HG02642 (cell line): ENCODE measurements at regions not wholly inside any gene's neighbourhood (a gene's known extent, or its start where the extent isn't known, plus 50 kb on each side); places are given as distances from the start of the nearest gene placed in this dataset.

Experiments used
- ATAC-seq: cut with Tn5 transposase; IDR thresholded peaks from one replicate; pipeline ENCODE4 v1.9.1; 2021; ENCODE audit warnings: mild to moderate bottlenecking; ENCODE audit not compliant: unreplicated experiment, poor library complexity

DNA sequence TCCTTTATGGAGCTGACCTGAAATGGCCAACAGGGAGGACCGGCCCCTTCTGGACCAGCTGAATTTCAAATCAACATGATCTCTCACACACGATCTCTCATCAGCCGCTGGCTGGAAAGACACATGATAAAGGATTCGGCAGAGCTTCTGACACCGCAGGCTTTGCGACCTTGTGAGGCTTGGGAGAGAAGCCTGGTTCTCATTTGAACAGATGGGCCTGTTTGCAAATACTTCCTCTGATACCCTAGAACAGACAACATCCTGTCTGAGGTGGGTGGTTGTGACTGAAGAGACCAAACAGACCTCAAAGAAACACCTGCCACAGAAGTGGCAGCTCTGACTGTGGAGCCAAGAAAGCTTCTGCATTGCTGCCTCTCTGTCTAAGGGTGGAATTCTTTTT, 77.9 kb upstream of the SDK2 start:
- no peak for ATAC-seq

DNA sequence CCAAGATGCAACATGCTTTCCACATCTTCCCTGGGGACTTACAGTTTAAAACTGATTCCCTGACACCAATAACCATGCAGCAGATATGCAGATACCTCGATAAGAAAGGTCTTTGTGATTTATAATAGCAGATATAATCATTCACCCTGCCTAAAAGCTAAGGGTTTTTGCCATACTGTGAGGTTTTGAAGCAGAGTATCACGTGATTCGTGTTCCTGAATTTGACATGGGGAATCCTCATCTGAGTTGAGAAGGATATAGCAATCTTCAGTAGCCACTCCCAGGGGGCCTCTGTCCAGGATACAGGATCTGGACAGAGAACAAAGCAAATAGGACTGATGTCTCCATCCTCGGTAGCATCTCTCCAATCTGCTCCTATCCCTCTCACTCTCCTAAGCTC, 79.1 kb upstream of the SDK2 start:
- no peak for ATAC-seq

- no peak for ATAC-seq
Observed at GRCh38 chr17:73724341-73724740, 80.1 kb upstream of the SDK2 start.

DNA sequence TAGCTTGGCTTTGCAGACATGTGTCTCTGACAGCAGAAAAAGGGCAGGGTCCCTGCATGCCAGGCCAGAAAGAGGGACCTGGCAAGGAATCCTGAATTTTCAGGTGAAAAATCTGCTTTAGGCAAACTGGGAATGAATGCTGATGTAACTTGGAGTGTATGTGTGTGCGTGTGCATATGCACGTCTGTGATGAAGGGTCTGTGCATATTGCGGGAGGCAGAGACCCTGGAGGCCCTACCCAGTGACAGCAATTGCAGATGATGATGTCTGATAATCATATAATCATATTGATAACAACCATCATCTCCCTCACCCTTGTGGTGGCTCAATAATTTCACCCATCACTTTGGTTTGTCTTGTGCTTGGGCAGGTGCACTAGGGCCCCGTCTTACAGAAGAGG, 80.7 kb upstream of the SDK2 start:
- ATAC-seq: no peak

DNA sequence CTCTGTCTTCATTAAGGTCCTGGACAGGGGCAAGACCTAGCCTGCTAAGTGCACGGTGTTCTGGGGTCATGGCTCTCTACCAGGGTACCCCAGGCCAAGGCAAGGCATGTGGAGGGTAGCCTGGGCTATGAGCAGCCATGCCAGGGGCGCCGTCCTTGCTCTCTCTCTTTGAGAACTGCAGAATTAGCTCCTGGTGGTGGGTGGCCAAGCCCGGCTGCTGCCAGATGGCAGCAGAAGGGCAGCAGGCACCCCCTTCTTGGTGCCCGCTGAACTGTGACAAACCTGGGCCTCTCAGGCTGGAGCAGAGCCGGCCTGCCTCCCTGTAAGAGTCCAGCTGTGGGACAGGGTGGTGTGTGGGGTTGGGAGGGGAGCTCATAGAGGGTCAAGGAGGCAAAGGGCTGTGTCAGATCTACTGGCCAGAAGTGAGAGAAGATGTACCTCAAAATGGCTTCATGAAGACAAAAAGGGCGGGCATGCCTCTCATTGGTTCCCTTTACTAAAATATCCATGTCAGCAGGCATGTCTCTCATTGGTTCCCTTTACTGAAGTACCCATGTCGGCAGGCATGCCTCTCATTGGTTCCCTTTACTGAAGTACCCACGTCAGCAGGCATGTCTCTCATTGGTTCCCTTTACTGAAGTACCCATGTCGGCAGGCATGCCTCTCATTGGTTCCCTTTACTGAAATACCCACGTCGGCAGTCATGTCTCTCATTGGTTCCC, 81.7 kb upstream of the SDK2 start:
- ATAC-seq: no peak

- no peak for ATAC-seq
Observed at GRCh38 chr17:73727941-73728340, 83.7 kb upstream of the SDK2 start.

DNA sequence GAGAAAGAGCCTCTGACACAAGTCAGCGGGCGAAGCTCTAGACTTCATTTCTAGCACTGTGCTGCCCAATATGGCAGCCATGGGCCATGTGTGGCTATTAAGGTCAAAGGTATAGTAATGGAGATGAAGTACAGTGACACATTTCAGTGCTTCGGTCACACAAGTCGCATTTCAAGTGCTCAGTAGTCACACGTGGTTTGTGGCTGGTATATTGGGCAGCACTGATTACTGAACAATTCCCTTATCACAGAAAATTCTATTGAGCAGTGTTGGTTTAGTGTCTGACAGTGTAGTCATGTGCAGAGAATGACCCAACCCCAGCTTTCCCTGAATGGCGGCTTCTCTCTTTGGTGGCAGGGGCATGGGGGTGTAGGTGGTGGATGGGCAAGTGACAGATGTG, 84.9 kb upstream of the SDK2 start:
- ATAC-seq: no peak

DNA sequence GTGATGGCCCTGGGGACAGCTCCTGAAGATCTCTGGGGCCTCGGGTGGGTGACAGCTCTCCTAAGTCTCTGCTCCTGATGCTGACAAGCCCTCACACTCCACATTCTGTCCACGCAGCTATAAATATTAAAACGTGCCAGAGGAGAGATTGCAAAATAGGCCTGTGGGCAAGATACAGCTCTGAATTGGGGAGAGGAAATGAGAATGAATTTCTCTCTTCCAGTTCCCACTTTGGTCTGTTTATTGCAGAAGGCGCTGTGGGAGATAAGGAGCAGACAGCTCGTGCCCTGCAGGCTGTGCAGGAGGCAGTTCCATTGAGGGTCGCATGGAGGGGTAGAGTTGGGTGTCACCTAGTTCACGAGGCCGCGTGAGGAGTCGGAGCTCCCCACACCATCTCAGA, 87.5 kb upstream of the SDK2 start:
- no peak for ATAC-seq

GRCh38 chr17:73733517-73733916, 89.3 kb upstream of the SDK2 start:
- no peak for ATAC-seq

DNA sequence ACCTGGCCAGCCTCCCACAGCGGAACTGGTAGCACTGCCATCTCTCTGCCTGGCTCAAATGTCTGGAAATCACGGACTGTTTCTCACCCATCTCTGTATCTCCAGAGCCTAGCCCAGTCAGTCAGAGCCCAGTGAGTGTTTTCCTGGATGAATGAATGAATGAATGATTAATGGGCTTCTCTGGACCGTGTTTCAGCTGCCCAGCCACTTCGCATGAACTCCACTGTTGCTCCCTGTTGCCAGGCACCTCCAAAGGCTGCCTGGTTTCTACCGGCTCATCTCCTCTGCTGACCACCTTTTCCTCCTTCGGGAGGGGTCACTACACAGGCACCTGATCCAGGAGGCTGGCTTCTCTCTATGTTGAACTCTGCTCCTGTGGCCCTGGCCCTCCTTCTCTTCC, 91.0 kb upstream of the SDK2 start:
- ATAC-seq: no peak

DNA sequence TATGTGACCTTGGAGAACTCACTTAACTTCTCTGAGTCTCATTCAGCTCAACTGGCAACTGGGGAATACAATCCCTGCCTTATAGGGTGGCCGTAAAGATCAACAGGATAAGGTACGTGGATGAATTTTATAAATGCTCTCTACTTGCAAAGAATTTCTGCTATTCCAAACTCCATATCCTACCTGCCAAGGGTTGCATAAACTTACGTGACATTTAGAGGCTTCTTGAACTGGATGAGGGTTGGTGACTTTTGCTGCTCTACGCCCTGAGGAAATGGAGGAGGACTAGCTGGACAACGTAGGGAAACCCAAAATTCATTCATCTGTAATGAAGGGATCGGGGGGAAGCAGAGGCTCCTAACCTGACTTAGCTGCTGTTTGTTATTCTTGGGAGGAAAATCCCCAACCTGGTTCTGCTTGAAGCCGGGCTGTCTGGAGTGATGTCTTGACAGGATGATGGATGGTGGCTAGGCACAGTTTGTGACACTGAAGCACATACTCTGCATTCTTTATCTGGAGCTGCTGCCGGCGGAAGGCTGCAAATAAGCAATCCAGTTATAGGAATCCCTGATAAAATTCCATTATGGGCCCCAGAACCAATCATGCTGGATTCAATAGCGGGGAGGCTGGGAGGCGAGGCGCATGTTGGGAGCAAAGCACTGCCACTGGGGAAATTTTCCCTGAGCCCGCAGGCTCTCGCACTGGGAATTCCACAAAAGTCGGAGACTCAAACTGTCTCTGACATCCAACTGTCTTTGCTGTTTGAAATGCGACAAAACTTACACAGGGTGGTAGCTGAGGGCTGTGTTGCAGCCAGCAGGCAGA, 94.7 kb upstream of the SDK2 start:
- no peak for ATAC-seq

GRCh38 chr17:73740370-73740769, 96.1 kb upstream of the SDK2 start:
- ATAC-seq: no peak

GRCh38 chr17:73742948-73743381, 98.7 kb upstream of the SDK2 start:
- no peak for ATAC-seq

DNA sequence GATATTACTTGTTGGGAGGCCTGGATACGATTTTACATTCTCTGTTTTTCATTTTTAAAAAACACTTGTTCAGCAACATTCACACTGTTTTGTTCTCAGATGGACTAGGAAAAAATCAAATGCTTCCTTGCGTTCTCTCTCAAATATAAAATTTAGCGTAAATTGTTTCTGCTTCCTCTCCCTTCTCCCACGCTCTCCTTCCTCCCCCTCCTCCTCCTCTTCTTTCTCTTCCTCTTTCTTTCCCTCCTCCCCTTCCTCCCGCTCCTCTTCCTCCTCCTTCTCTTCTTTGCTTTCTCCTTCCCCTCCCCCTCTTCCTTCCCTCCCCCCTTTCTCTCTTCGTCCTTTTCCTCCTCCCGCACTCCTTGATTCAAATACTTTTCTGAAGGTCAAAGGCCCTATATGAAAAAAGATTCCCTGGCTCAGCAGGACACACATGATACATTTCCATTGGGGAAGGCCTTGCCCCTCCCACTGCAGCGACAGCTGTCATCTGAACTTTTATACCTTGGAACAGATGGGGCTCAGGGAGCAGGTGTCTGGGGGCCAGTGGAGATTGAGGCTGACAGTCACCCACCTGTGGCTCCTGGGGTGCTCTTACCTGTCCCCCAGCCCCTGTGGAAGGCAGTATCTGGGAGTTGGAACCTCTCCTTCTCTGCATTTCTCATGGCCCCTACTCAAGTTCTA, 99.4 kb upstream of the SDK2 start:
- ATAC-seq: no peak

- no peak for ATAC-seq
Observed at GRCh38 chr17:73744411-73744810, 100.2 kb upstream of the SDK2 start.

DNA sequence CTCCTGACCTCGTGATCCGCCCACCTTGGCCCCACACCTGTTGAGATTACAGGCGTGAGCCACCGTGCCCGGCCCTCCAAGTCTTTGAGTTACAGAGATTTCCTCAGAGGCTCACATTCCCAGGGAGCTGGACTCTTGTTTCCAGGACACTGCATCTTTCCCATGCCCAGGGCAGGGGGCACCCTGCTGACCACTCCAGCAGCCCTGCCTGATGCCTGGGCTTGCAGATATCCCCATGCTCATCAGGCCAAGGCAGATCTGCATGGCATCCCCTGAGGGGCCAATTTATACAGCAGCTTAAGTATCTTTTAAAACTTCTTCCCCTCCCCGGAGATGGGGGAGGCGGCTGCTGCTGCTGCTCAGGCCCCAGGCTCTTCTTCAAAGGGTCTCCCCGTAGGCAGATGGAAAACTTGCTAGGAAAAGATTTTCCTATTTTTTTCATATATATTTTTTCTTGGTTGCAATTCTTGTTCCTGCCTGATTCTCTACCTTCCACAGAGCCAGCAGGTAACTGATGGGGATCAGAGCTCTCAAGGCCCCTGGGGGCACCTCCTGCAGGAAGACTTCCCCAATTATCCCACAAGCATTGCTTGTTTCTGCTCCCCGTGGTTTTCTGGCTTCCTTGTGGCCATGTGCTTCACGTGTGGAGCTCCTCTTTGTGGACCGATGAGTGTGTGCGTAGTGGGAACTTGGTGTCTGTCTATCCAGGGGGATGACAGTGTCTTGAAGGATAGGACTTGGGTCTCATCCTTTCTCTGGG, 102.2 kb upstream of the SDK2 start:
- ATAC-seq: no peak

- no peak for ATAC-seq
Observed at GRCh38 chr17:73747221-73748002, 103.2 kb upstream of the SDK2 start.

DNA sequence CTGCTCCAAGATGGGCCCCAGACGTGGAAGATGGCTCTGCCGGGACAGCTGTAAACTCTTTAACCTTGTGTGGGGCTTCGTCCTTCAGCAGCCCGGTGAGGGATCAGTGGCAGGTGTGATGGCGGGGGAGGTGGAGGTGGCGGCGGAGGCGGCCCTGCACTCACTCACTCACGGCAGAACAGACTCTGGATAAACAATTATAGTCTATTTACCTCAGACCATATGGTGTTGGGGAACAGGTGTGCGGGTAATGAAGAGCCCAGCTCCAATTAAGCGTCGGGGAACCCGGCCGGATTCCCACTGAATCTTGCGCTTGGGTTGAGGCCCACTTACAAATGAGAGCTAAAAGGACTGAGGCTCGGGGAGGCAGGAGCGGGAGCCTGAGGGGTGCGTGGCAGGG, 104.3 kb upstream of the SDK2 start:
- no peak for ATAC-seq

DNA sequence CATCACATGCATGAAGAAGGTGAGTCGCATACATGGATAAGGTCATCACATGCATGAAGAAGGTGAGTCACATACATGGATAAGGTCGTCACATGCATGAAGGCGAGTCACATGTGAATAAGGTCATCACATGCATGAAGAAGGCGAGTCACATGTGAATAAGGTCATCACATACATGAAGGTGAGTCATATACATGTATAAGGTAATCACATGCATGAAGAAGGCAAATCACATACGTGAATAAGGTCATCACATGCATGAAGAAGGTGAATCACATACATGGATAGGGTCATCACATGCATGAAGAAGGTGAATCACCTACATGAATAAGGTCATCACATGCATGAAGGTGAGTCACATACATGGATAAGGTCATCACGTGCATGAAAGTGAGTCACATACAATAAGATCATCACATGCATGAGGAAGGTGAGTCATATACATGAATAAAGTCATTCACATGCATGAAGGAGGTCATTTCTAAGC, 105.1 kb upstream of the SDK2 start:
- no peak for ATAC-seq
